Left hindlimb (tissue), 1 donor: ENCODE measurements at regions not wholly inside any gene's neighbourhood (a gene's known extent, or its start where the extent isn't known, plus 50 kb on each side); places are given as distances from the start of the nearest gene placed in this dataset.
"Not testable (repeated sequence)": the region's sequence is repeated elsewhere in the genome, so short reads cannot be mapped to it uniquely, and the experiment has no call there.

ENCODE experiments used
- DNase-seq: peaks from one replicate; pipeline ENCODE4 v3.0.0-alpha.2; 2018

DNA sequence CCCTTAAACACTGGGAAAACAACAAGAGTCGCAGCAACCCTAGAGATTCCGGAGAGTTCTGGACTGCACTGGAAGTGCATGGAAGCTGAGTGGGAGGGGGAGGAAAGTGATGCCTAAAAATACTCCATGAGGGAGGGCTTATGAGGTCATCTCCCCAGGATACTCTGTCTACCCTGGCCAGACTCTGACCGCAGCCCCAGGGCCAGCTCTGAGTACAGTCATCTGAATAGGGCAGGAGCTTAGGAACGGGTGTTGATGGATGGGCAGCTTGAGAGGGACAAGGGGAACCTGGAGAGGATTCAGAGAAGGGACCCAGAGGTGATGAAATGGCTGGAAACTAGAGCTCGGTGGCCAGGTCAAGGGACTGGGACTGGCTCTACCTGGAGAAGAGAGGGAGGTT is 79.3 kb upstream of the IGFBP5 start:
- no peak for DNase-seq

DNA sequence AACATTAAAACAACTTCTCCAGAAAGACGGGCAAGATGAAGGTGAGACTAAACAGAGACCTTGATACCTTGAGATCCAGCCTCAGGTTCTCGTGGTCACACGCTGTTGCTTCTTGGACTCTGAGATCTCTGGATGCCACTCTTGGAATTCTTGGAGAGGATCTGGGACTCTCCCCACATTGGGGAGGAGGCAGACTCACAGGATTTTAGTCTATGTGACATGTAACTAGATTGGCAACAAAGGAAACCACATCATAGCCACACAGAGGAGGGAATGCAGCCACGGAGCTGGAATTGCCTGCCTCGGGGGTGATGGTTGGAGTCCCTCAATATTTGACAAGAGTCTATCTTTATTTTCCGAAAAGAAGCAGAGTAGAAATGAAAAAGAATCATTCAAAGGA is 78.8 kb upstream of the IGFBP5 start:
- no peak for DNase-seq

- DNase-seq: no peak
Measured at GRCh38 chr2:216773072-216773471, 77.7 kb upstream of the IGFBP5 start.

- no peak for DNase-seq
Measured at GRCh38 chr2:216770717-216771116, 75.4 kb upstream of the IGFBP5 start.

- no peak for DNase-seq
Measured at GRCh38 chr2:216770050-216770449, 74.7 kb upstream of the IGFBP5 start.

GRCh38 chr2:216769626-216770025 is 74.3 kb upstream of the IGFBP5 start:
- DNase-seq: no peak

GRCh38 chr2:216768908-216769411 is 73.6 kb upstream of the IGFBP5 start:
- no peak for DNase-seq

DNA sequence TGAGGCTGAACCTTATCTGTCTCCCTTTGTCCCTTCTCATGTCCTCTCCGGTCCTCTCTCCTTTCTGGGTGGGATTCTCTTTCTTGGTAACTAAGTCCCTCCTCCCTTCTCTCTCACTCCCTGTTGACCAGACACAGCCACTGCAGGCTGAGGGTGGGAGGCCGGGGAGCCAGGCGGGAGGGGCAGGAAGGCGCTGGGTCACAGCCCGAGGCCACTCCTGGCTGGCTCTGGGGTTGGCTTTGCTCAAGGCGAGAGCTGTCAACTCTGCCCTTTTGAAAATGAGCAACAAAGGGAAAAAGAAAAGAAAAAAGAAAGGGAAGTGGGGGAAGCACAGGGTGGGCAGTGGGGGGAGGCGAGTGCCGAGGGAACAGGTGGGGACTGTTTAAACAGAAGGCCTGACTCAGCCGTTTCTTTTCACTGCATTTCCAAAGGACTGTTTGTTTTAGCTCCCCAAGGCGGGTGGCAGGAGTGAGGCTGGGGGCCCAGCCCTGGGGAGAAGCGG is 70.5 kb upstream of the IGFBP5 start:
- no peak for DNase-seq

- DNase-seq: no peak
Measured at GRCh38 chr2:216763396-216763795, 68.0 kb upstream of the IGFBP5 start.

GRCh38 chr2:216761809-216762208 is 66.5 kb upstream of the IGFBP5 start:
- no peak for DNase-seq

DNA sequence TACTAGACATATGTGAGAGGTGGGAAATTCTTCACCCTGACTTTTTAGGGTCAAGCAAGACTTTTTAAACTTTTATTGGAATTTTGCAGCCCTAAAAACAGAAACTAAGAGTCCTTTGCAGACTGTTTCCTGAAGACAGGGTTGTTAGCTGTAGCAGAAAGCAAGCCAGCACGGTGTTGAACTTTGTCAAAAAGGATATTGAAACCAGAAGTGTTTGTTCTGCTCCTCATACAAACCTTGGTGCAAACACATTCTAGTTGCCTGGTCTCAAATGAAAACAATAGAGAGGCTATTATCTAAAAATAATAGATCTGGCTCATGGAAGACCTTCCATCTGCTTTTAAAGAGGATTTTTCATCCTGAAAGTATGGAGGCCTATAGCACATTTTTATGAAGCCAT is 65.8 kb upstream of the IGFBP5 start:
- DNase-seq: no peak

DNA sequence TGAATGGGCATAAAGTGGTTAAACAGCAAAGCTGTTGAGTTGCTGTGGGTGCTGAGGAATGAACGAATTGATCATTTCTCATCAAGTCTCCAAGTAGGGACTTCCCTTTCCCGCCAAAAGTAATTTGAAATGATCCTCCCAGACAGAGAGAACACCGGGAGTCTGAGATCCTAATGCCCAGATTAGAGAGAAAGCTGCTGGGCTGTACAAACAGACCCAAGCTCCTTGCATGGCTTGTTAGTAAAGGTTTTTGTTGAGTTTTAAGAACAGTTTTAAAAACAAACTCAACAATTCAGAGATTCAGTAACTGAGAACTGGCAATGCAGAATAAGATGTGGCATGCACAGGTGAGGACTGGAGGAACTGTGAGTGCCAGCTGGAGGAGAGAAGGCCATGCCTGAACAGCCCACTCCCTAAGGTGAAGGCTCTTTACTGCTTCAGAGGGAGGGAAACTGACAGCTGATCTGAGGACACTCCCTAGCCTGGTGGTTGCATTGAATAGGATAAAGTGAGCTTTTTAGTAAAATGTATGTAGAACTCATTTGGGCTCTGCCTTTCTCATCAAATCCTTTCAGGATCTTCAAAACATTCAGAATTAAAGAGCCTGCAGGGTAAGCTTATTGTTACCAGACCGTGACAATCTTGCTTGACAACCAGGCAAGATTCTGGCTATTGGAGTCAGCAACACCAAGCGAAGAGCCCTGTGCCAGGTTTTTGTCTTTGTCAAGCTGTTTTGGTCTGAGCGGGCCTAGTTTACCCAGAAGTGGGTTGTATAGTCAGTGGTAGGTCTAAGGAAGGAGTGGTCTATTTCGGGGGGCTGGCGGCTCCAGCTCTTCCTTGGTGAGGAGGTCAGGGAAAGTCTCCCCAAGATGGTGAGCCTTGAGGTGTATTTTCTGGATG is 63.2 kb upstream of the IGFBP5 start:
- no peak for DNase-seq

- no peak for DNase-seq
Measured at GRCh38 chr2:216757532-216757931, 62.2 kb upstream of the IGFBP5 start.

DNA sequence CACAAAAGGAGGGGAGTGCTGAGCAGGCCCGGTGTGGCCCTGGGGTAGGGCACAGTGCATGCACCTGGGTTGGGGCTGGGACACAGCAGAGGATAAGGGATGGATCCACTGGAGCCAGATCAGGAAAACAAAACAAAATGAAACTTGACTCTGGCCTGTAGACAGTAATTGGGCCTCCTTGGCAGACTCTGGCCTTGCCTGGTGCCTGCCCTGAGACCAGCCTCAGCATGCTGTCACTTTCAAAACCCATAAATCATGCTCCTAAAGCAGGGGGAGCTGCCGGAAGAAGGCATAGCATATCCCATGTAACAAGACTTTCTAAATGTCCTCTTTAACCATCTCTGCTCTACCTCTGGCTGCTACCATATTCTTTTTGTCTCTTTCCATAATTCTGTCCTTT is 61.1 kb upstream of the IGFBP5 start:
- DNase-seq: no peak

DNA sequence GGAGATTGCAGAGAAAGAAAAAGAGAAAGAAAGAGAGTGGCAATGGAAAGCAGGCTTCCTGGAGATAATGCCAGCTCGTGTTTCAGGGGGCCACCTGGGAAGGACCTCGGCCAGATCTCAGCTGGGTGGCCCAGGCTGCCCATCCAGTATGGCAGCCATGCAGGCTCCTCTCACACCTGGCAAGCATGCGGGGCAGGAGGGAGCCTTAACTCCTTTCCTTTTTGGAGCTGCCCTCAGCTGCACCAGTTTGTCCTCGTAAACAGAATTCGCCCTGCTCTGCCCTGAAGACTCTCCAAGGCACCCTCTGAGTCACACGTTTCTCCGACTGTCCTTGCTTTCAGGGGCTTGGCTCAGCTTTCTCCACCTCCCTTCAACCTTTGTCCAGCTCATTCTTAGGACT is 59.5 kb upstream of the IGFBP5 start:
- no peak for DNase-seq

DNA sequence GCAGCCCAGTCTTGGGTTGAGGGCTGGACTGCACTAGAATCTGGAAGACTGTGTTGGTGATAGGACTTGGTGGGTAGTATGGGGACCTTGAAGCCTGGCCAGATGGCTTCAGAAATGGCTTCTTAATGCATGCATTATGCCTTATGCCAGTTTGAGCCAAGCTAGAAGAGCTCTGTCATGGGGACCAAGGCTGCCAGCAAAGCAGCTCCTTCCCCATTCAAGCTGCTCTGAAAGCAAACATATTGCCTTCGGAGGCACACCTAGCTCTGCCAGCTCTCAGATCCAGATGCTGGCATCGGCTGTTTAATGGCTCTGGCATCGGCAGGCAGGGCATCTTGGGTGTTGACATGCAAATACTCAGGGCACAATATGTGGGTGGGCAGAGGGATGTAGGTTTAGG is 59.0 kb upstream of the IGFBP5 start:
- no peak for DNase-seq

- DNase-seq: no peak
Measured at GRCh38 chr2:216752855-216753505, 57.6 kb upstream of the IGFBP5 start.

- DNase-seq: not testable (repeated sequence)
Measured at GRCh38 chr2:216750750-216751149, 55.4 kb upstream of the IGFBP5 start.

GRCh38 chr2:216746268-216746667 is 50.9 kb upstream of the IGFBP5 start:
- not testable (repeated sequence) for DNase-seq

- DNase-seq: no peak
Measured at GRCh38 chr2:216745453-216745852, 50.1 kb upstream of the IGFBP5 start.
